ENCODE measurements at regions not wholly inside any gene's neighbourhood (a gene's known extent, or its start where the extent isn't known, plus 50 kb on each side); places are given as distances from the start of the nearest gene placed in this dataset.

GRCh38 chr11:109193880-109194279 is 228.1 kb upstream of the C11orf87 start (continued):
- TF ChIP-seq REST (IDR thresholded peaks at IDR 0.05) (no peak), FOXS1 (CRISPR knock-in tag; IDR thresholded peaks at IDR 0.05) (no peak), EHF (CRISPR knock-in tag; IDR thresholded peaks at IDR 0.05) (no peak)

GRCh38 chr11:109196016-109196415 is 226.0 kb upstream of the C11orf87 start:
- DNase-seq (ENCODE audit: low read depth in 1 of 2, low spot score in 1 of 2), result no peak
- CTCF ChIA-PET, result no interaction called here
- peaks cover 2% of the 10 kb centered on the region; the same call in 1 of the 3 replicates for H3K9me3 ChIP-seq
- no peak overlapping the region for H3K4me3 ChIP-seq
- no peak for FAIRE-seq
- WGBS (ENCODE audit: missing lambda C conversion rate), result 91% methylated on average over 2 of the region's 2 CpGs
- POLR2A ChIA-PET, result no interaction called here
- H3K4me1 ChIP-seq, result no peaks in the 10 kb centered on the region
- TF ChIP-seq CBX2 (IDR thresholded peaks at IDR 0.05; ENCODE audit: borderline replicate concordance, low read depth) (no peak), NFE2L2 (conservative IDR thresholded peaks at IDR 0.05; ENCODE audit: low read length) (no peak), RAD21 (conservative IDR thresholded peaks at IDR 0.05 in 1 of 2, IDR thresholded peaks at IDR 0.05 in 1 of 2) (no peak)
- no peak for ATAC-seq
- no peak overlapping the region for H3K27ac ChIP-seq
- no peak overlapping the region for H3K4me2 ChIP-seq

- ATAC-seq, result no peak
- H3K4me3 ChIP-seq, result no peak overlapping the region
- ChIA-PET CTCF (no interaction called here), POLR2A (no interaction called here)
- no peaks in the 10 kb centered on the region for H3K9me3 ChIP-seq
- 0 out of 6 replicates have a peak overlapping the region, but pooled peaks of 1 of the 2 experiments have one; percentile 13 for H3K27ac ChIP-seq
- no peak for DNase-seq (ENCODE audit: low read depth in 1 of 2, low spot score in 1 of 2)
- no peak for FAIRE-seq
- WGBS (ENCODE audit: missing lambda C conversion rate), result 83% methylated on average over 1 of the region's 1 CpG
- no peaks in the 10 kb centered on the region for H3K4me1 ChIP-seq
- TF ChIP-seq RNF2 (IDR thresholded peaks at IDR 0.05; ENCODE audit: borderline replicate concordance, low read depth) (no peak), SMC3 (IDR thresholded peaks at IDR 0.05) (no peak), NR3C1 (IDR thresholded peaks at IDR 0.05) (no peak), POLR2A (IDR thresholded peaks at IDR 0.05; ENCODE audit: low read length) (no peak), CBX2 (IDR thresholded peaks at IDR 0.05; ENCODE audit: borderline replicate concordance, low read depth) (no peak), TP53 (CRISPR knock-in tag; IDR thresholded peaks at IDR 0.05) (no peak), MAFK (IDR thresholded peaks at IDR 0.05; ENCODE audit: partially characterized antibody) (peak; percentile 8), RCOR1 (IDR thresholded peaks at IDR 0.05; ENCODE audit: low read depth, low read length) (no peak)
- TF ChIP-seq, protein P1, sequence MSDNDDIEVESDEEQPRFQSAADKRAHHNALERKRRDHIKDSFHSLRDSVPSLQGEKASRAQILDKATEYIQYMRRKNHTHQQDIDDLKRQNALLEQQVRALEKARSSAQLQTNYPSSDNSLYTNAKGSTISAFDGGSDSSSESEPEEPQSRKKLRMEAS (IDR thresholded peaks at IDR 0.05), result no peak
- no peak overlapping the region for H3K4me2 ChIP-seq
Measured at GRCh38 chr11:109197656-109198055, 224.3 kb upstream of the C11orf87 start.

- ChIA-PET CTCF (no interaction called here), POLR2A (no interaction called here)
- ATAC-seq, result no peak
- 32% methylated on average over 1 of the region's 1 CpG for WGBS (ENCODE audit: missing lambda C conversion rate)
- no peak overlapping the region for H3K27ac ChIP-seq
- no peaks in the 10 kb centered on the region for H3K4me1 ChIP-seq
- H3K4me3 ChIP-seq, result no peak overlapping the region
- H3K9me3 ChIP-seq, result no peaks in the 10 kb centered on the region
- no peak for TF ChIP-seq CEBPB (IDR thresholded peaks at IDR 0.05)
- no peak for TF ChIP-seq FOSB (CRISPR knock-in tag; IDR thresholded peaks at IDR 0.05)
- no peak for TF ChIP-seq POLR2A (IDR thresholded peaks at IDR 0.05; ENCODE audit: low read length)
- TF ChIP-seq CBX2 (IDR thresholded peaks at IDR 0.05; ENCODE audit: borderline replicate concordance, low read depth), result no peak
- TF ChIP-seq, protein P2, sequence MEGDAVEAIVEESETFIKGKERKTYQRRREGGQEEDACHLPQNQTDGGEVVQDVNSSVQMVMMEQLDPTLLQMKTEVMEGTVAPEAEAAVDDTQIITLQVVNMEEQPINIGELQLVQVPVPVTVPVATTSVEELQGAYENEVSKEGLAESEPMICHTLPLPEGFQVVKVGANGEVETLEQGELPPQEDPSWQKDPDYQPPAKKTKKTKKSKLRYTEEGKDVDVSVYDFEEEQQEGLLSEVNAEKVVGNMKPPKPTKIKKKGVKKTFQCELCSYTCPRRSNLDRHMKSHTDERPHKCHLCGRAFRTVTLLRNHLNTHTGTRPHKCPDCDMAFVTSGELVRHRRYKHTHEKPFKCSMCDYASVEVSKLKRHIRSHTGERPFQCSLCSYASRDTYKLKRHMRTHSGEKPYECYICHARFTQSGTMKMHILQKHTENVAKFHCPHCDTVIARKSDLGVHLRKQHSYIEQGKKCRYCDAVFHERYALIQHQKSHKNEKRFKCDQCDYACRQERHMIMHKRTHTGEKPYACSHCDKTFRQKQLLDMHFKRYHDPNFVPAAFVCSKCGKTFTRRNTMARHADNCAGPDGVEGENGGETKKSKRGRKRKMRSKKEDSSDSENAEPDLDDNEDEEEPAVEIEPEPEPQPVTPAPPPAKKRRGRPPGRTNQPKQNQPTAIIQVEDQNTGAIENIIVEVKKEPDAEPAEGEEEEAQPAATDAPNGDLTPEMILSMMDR (IDR thresholded peaks at IDR 0.05), result no peak
- TF ChIP-seq RCOR1 (IDR thresholded peaks at IDR 0.05; ENCODE audit: low read depth, low read length), result no peak
- TF ChIP-seq ZFP36 (IDR thresholded peaks at IDR 0.05; ENCODE audit: borderline replicate concordance, partially characterized antibody), result no peak
- TF ChIP-seq NR3C1 (IDR thresholded peaks at IDR 0.05), result no peak
- TF ChIP-seq HDAC2 (IDR thresholded peaks at IDR 0.05), result no peak
- TF ChIP-seq FOSL2 (IDR thresholded peaks at IDR 0.05), result no peak
- no peak for TF ChIP-seq FOSL2 (CRISPR knock-in tag; IDR thresholded peaks at IDR 0.05)
- H3K4me2 ChIP-seq, result no peak overlapping the region
- FAIRE-seq, result no peak
- no peak for DNase-seq (ENCODE audit: low read depth in 1 of 2, low spot score in 1 of 2)
Measured at GRCh38 chr11:109203176-109203575, 218.8 kb upstream of the C11orf87 start.
